Adrenal gland (tissue), 5 donors: ENCODE measurements at regions not wholly inside any gene's neighbourhood (a gene's known extent, or its start where the extent isn't known, plus 50 kb on each side); places are given as distances from the start of the nearest gene placed in this dataset.
"Not testable (repeated sequence)": the region's sequence is repeated elsewhere in the genome, so short reads cannot be mapped to it uniquely, and the experiment has no call there.

Source experiments
- CTCF ChIP-seq, 6 experiments: fragments of 450-650 bp in 4 of 6; fragments of 200-600 bp in 2 of 6; sonication (generic) in 1 of 6; IDR thresholded peaks; 1 replicate in 5 of 6; 2 replicates in 1 of 6; pipeline versions ENCODE4 v1.5.1 to v1.8.0; 2016 to 2021; ENCODE audit warnings: antibody characterized with exemption in 6 of 6, mild to moderate bottlenecking in 2 of 6, moderate library complexity in 1 of 6
- POLR2A ChIP-seq, 2 donors: fragments of 450-650 bp; IDR thresholded peaks; one replicate each; pipeline ENCODE4 v1.6.1; 2017; ENCODE audit warnings: antibody characterized with exemption in 2 of 2, mild to moderate bottlenecking in 2 of 2, moderate library complexity in 1 of 2
- donor health status: DM: no; HTN: no; CAD: no.

GRCh38 chr15:44829150-44829549 is 92.8 kb downstream of the TRIM69 start:
- TF ChIP-seq POLR2A, CTCF (IDR thresholded peaks at IDR 0.05): not testable (repeated sequence)
